ENCODE measurements at regions not wholly inside any gene's neighbourhood (a gene's known extent, or its start where the extent isn't known, plus 50 kb on each side); places are given as distances from the start of the nearest gene placed in this dataset.

- Histone ChIP-seq H3K4me1 (ENCODE audit: control insufficient read depth in 2 of 2, insufficient read depth in 1 of 2, low read depth in 1 of 2, low read length in 2 of 2) (no peaks in the 10 kb centered on the region), H2AK5ac (ENCODE audit: low read depth, low read length) (peak overlapping the region; percentile 81), H3K4me3 (ENCODE audit: low read length in 2 of 2) (no peak overlapping the region), H2BK12ac (ENCODE audit: low read length) (no peak overlapping the region), H2BK120ac (ENCODE audit: low read depth, low read length) (no peak overlapping the region), H2BK15ac (ENCODE audit: low read length) (no peak overlapping the region), H4K8ac (ENCODE audit: low read depth, low read length) (no peak overlapping the region), H3K23ac (ENCODE audit: low read depth, low read length, poor library complexity) (peak overlapping the region; percentile 82), H3K14ac (ENCODE audit: low read length) (no peak overlapping the region), H3K9me3 (replicated peaks in 1 of 2; ENCODE audit: control insufficient read depth in 2 of 2, insufficient read depth in 1 of 2, low read depth in 1 of 2, low read length in 2 of 2) (no peaks in the 10 kb centered on the region), H3K4ac (ENCODE audit: low read length) (no peak overlapping the region), H3K4me2 (ENCODE audit: insufficient read depth, low read length, poor library complexity, severe bottlenecking) (no peak overlapping the region), H3K36me3 (replicated peaks in 1 of 2; ENCODE audit: control insufficient read depth in 2 of 2, insufficient read depth in 2 of 2, low read length in 2 of 2) (no peaks in the 10 kb centered on the region), H4K91ac (ENCODE audit: low read depth, low read length, poor library complexity) (no peak overlapping the region), H3K27me3 (ENCODE audit: control insufficient read depth in 3 of 3, insufficient read depth in 3 of 3, low read depth in 1 of 3, low read length in 3 of 3) (peaks cover 0 to 73% (median 5%) of the 10 kb centered on the region in 3 experiments), H3K18ac (ENCODE audit: low read length) (peak overlapping the region; percentile 70), H2AFZ (ENCODE audit: low read length) (no peak overlapping the region), H3K27ac (replicated peaks; ENCODE audit: low read length) (no peak overlapping the region), H3K79me1 (ENCODE audit: low read depth, low read length) (no peaks in the 10 kb centered on the region), H3K9ac (ENCODE audit: low read depth, low read length, poor library complexity) (no peak overlapping the region), H2BK5ac (ENCODE audit: low read length) (no peak overlapping the region)
- no peak for DNase-seq (ENCODE audit: low spot score)
- no CpG with 5 or more reads among the region's 6 CpGs for WGBS, 2 donors (ENCODE audit: extremely low coverage in 2 of 2, insufficient read length in 2 of 2, insufficient replicate concordance in 1 of 2)
Observed at GRCh38 chr2:120451334-120451733, 105.4 kb downstream of the INHBB start.

GRCh38 chr2:120452131-120452530, 106.2 kb downstream of the INHBB start:
- Histone ChIP-seq H2BK12ac (ENCODE audit: low read length) (no peak overlapping the region), H3K4ac (ENCODE audit: low read length) (no peak overlapping the region), H4K8ac (ENCODE audit: low read depth, low read length) (no peak overlapping the region), H3K4me3 (ENCODE audit: low read length in 2 of 2) (no peak overlapping the region), H2BK120ac (ENCODE audit: low read depth, low read length) (no peak overlapping the region), H2AFZ (ENCODE audit: low read length) (no peak overlapping the region), H3K9ac (ENCODE audit: low read depth, low read length, poor library complexity) (no peak overlapping the region), H3K36me3 (replicated peaks in 1 of 2; ENCODE audit: control insufficient read depth in 2 of 2, insufficient read depth in 2 of 2, low read length in 2 of 2) (no peaks in the 10 kb centered on the region), H3K23ac (ENCODE audit: low read depth, low read length, poor library complexity) (no peak overlapping the region), H4K91ac (ENCODE audit: low read depth, low read length, poor library complexity) (no peak overlapping the region), H3K27ac (replicated peaks; ENCODE audit: low read length) (no peak overlapping the region), H3K27me3 (ENCODE audit: control insufficient read depth in 3 of 3, insufficient read depth in 3 of 3, low read depth in 1 of 3, low read length in 3 of 3) (peaks cover 0 to 67% (median 3%) of the 10 kb centered on the region in 3 experiments), H2BK15ac (ENCODE audit: low read length) (peak overlapping the region; percentile 45), H2BK5ac (ENCODE audit: low read length) (no peak overlapping the region), H3K18ac (ENCODE audit: low read length) (no peak overlapping the region), H3K79me1 (ENCODE audit: low read depth, low read length) (no peaks in the 10 kb centered on the region), H3K14ac (ENCODE audit: low read length) (no peak overlapping the region), H3K9me3 (replicated peaks in 1 of 2; ENCODE audit: control insufficient read depth in 2 of 2, insufficient read depth in 1 of 2, low read depth in 1 of 2, low read length in 2 of 2) (peaks cover 0 to 3% of the 10 kb centered on the region in 2 donors), H2AK5ac (ENCODE audit: low read depth, low read length) (peak overlapping the region; percentile 61), H3K4me2 (ENCODE audit: insufficient read depth, low read length, poor library complexity, severe bottlenecking) (no peak overlapping the region), H3K4me1 (ENCODE audit: control insufficient read depth in 2 of 2, insufficient read depth in 1 of 2, low read depth in 1 of 2, low read length in 2 of 2) (no peaks in the 10 kb centered on the region)
- DNase-seq (ENCODE audit: low spot score): no peak
- WGBS, 2 donors (ENCODE audit: extremely low coverage in 2 of 2, insufficient read length in 2 of 2, insufficient replicate concordance in 1 of 2): no CpG with 5 or more reads among the region's 7 CpGs

GRCh38 chr2:120452945-120453634, 107.2 kb downstream of the INHBB start:
- H3K27me3 ChIP-seq (ENCODE audit: control insufficient read depth in 3 of 3, insufficient read depth in 3 of 3, low read depth in 1 of 3, low read length in 3 of 3): peaks cover 0 to 57% (median 2%) of the 10 kb centered on the region in 3 experiments
- WGBS, 2 donors (ENCODE audit: extremely low coverage in 2 of 2, insufficient read length in 2 of 2, insufficient replicate concordance in 1 of 2): no CpG with 5 or more reads among the region's 13 CpGs
- no peak overlapping the region for H3K14ac ChIP-seq (ENCODE audit: low read length)
- H3K79me1 ChIP-seq (ENCODE audit: low read depth, low read length): no peaks in the 10 kb centered on the region
- no peak overlapping the region for H2BK120ac ChIP-seq (ENCODE audit: low read depth, low read length)
- H3K9ac ChIP-seq (ENCODE audit: low read depth, low read length, poor library complexity): no peak overlapping the region
- H2BK12ac ChIP-seq (ENCODE audit: low read length): no peak overlapping the region
- no peak overlapping the region for H4K8ac ChIP-seq (ENCODE audit: low read depth, low read length)
- H3K9me3 ChIP-seq (replicated peaks in 1 of 2; ENCODE audit: control insufficient read depth in 2 of 2, insufficient read depth in 1 of 2, low read depth in 1 of 2, low read length in 2 of 2): peaks cover 0 to 3% of the 10 kb centered on the region in 2 donors
- no peaks in the 10 kb centered on the region for H3K4me1 ChIP-seq (ENCODE audit: control insufficient read depth in 2 of 2, insufficient read depth in 1 of 2, low read depth in 1 of 2, low read length in 2 of 2)
- H3K18ac ChIP-seq (ENCODE audit: low read length): no peak overlapping the region
- H2AFZ ChIP-seq (ENCODE audit: low read length): no peak overlapping the region
- DNase-seq (ENCODE audit: low spot score): no peak
- no peak overlapping the region for H3K4me3 ChIP-seq (ENCODE audit: low read length in 2 of 2)
- no peak overlapping the region for H3K4me2 ChIP-seq (ENCODE audit: insufficient read depth, low read length, poor library complexity, severe bottlenecking)
- no peak overlapping the region for H3K27ac ChIP-seq (replicated peaks; ENCODE audit: low read length)
- no peak overlapping the region for H3K4ac ChIP-seq (ENCODE audit: low read length)
- no peak overlapping the region for H2BK15ac ChIP-seq (ENCODE audit: low read length)
- no peak overlapping the region for H4K91ac ChIP-seq (ENCODE audit: low read depth, low read length, poor library complexity)
- no peak overlapping the region for H2BK5ac ChIP-seq (ENCODE audit: low read length)
- no peak overlapping the region for H3K23ac ChIP-seq (ENCODE audit: low read depth, low read length, poor library complexity)
- H3K36me3 ChIP-seq (replicated peaks in 1 of 2; ENCODE audit: control insufficient read depth in 2 of 2, insufficient read depth in 2 of 2, low read length in 2 of 2): no peaks in the 10 kb centered on the region
- no peak overlapping the region for H2AK5ac ChIP-seq (ENCODE audit: low read depth, low read length)

GRCh38 chr2:120453635-120453998, 107.7 kb downstream of the INHBB start:
- H3K4me2 ChIP-seq (ENCODE audit: insufficient read depth, low read length, poor library complexity, severe bottlenecking): no peak overlapping the region
- no peak overlapping the region for H4K8ac ChIP-seq (ENCODE audit: low read depth, low read length)
- H3K27ac ChIP-seq (replicated peaks; ENCODE audit: low read length): no peak overlapping the region
- H2BK15ac ChIP-seq (ENCODE audit: low read length): no peak overlapping the region
- H3K36me3 ChIP-seq (replicated peaks in 1 of 2; ENCODE audit: control insufficient read depth in 2 of 2, insufficient read depth in 2 of 2, low read length in 2 of 2): no peaks in the 10 kb centered on the region
- H2BK5ac ChIP-seq (ENCODE audit: low read length): no peak overlapping the region
- H2BK12ac ChIP-seq (ENCODE audit: low read length): no peak overlapping the region
- H3K9me3 ChIP-seq (replicated peaks in 1 of 2; ENCODE audit: control insufficient read depth in 2 of 2, insufficient read depth in 1 of 2, low read depth in 1 of 2, low read length in 2 of 2): peaks cover 0 to 3% of the 10 kb centered on the region in 2 donors
- H3K9ac ChIP-seq (ENCODE audit: low read depth, low read length, poor library complexity): no peak overlapping the region
- H3K4me1 ChIP-seq (ENCODE audit: control insufficient read depth in 2 of 2, insufficient read depth in 1 of 2, low read depth in 1 of 2, low read length in 2 of 2): no peaks in the 10 kb centered on the region
- no peak for DNase-seq (ENCODE audit: low spot score)
- H3K27me3 ChIP-seq (ENCODE audit: control insufficient read depth in 3 of 3, insufficient read depth in 3 of 3, low read depth in 1 of 3, low read length in 3 of 3): peaks cover 0 to 52% (median 2%) of the 10 kb centered on the region in 3 experiments
- H2AK5ac ChIP-seq (ENCODE audit: low read depth, low read length): no peak overlapping the region
- no peak overlapping the region for H2AFZ ChIP-seq (ENCODE audit: low read length)
- no peaks in the 10 kb centered on the region for H3K79me1 ChIP-seq (ENCODE audit: low read depth, low read length)
- H4K91ac ChIP-seq (ENCODE audit: low read depth, low read length, poor library complexity): no peak overlapping the region
- H2BK120ac ChIP-seq (ENCODE audit: low read depth, low read length): no peak overlapping the region
- no CpG with 5 or more reads among the region's 3 CpGs for WGBS, 2 donors (ENCODE audit: extremely low coverage in 2 of 2, insufficient read length in 2 of 2, insufficient replicate concordance in 1 of 2)
- H3K23ac ChIP-seq (ENCODE audit: low read depth, low read length, poor library complexity): no peak overlapping the region
- H3K4ac ChIP-seq (ENCODE audit: low read length): no peak overlapping the region
- no peak overlapping the region for H3K4me3 ChIP-seq (ENCODE audit: low read length in 2 of 2)
- no peak overlapping the region for H3K14ac ChIP-seq (ENCODE audit: low read length)
- H3K18ac ChIP-seq (ENCODE audit: low read length): no peak overlapping the region

Measured in neuronal stem cell (in vitro differentiated cells).